ENCODE measurements at regions not wholly inside any gene's neighbourhood (a gene's known extent, or its start where the extent isn't known, plus 50 kb on each side); places are given as distances from the start of the nearest gene placed in this dataset.
"Not testable (repeated sequence)": the region's sequence is repeated elsewhere in the genome, so short reads cannot be mapped to it uniquely, and the experiment has no call there.

GRCh38 chr22:17284888-17285287 is 65.7 kb upstream of the ADA2 start:
- no peak for DNase-seq (ENCODE audit: low read depth in 1 of 2, low spot score in 1 of 2)
- no peak overlapping the region for H3K4me3 ChIP-seq (replicated peaks; ENCODE audit: insufficient read depth, low read length)
- no peak overlapping the region for H3K27ac ChIP-seq (replicated peaks)
- H3K27me3 ChIP-seq (ENCODE audit: insufficient read depth, poor library complexity, severe bottlenecking) = peaks cover 8% of the 10 kb centered on the region
- TF ChIP-seq CTCF (IDR thresholded peaks at IDR 0.05; ENCODE audit: insufficient read depth, low read length) = no peak
- TF ChIP-seq, protein P1, sequence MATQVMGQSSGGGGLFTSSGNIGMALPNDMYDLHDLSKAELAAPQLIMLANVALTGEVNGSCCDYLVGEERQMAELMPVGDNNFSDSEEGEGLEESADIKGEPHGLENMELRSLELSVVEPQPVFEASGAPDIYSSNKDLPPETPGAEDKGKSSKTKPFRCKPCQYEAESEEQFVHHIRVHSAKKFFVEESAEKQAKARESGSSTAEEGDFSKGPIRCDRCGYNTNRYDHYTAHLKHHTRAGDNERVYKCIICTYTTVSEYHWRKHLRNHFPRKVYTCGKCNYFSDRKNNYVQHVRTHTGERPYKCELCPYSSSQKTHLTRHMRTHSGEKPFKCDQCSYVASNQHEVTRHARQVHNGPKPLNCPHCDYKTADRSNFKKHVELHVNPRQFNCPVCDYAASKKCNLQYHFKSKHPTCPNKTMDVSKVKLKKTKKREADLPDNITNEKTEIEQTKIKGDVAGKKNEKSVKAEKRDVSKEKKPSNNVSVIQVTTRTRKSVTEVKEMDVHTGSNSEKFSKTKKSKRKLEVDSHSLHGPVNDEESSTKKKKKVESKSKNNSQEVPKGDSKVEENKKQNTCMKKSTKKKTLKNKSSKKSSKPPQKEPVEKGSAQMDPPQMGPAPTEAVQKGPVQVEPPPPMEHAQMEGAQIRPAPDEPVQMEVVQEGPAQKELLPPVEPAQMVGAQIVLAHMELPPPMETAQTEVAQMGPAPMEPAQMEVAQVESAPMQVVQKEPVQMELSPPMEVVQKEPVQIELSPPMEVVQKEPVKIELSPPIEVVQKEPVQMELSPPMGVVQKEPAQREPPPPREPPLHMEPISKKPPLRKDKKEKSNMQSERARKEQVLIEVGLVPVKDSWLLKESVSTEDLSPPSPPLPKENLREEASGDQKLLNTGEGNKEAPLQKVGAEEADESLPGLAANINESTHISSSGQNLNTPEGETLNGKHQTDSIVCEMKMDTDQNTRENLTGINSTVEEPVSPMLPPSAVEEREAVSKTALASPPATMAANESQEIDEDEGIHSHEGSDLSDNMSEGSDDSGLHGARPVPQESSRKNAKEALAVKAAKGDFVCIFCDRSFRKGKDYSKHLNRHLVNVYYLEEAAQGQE (IDR thresholded peaks at IDR 0.05; ENCODE audit: insufficient replicate concordance, low read depth) = no peak
- no peak for TF ChIP-seq POLR2AphosphoS5 (IDR thresholded peaks at IDR 0.05; ENCODE audit: low read depth)
- no peak for TF ChIP-seq SPI1 (IDR thresholded peaks at IDR 0.05; ENCODE audit: borderline replicate concordance, low read depth)
- TF ChIP-seq GABPA (IDR thresholded peaks at IDR 0.05; ENCODE audit: low read depth) = no peak

DNA sequence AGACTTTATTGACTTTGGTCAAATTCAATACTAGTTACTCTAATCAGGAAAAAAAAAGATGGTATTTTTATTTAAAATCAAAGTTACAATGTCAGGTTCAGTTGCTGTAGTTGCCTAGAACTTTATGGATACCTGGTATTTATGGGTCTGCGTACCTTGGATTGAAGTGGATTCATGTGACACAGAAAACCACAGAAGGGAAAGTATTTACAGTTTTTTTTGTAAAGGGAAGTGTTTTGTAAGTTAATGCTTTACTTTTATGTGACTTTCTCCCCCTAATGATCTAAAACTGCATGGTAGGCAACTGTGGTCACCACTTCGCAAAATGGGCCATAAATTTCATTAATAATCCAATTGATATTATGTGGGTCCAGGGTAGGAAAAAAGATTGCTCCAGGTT is 65.2 kb upstream of the ADA2 start:
- peaks cover 8% of the 10 kb centered on the region for H3K27me3 ChIP-seq (ENCODE audit: insufficient read depth, poor library complexity, severe bottlenecking)
- H3K27ac ChIP-seq (replicated peaks) = no peak overlapping the region
- TF ChIP-seq CTCF (IDR thresholded peaks at IDR 0.05; ENCODE audit: insufficient read depth, low read length) (no peak), POLR2AphosphoS5 (IDR thresholded peaks at IDR 0.05; ENCODE audit: low read depth) (no peak), GABPA (IDR thresholded peaks at IDR 0.05; ENCODE audit: low read depth) (no peak), SPI1 (IDR thresholded peaks at IDR 0.05; ENCODE audit: borderline replicate concordance, low read depth) (no peak)
- TF ChIP-seq, protein P1 (IDR thresholded peaks at IDR 0.05; ENCODE audit: insufficient replicate concordance, low read depth) = no peak
- no peak for DNase-seq (ENCODE audit: low read depth in 1 of 2, low spot score in 1 of 2)
- H3K4me3 ChIP-seq (replicated peaks; ENCODE audit: insufficient read depth, low read length) = no peak overlapping the region

DNA sequence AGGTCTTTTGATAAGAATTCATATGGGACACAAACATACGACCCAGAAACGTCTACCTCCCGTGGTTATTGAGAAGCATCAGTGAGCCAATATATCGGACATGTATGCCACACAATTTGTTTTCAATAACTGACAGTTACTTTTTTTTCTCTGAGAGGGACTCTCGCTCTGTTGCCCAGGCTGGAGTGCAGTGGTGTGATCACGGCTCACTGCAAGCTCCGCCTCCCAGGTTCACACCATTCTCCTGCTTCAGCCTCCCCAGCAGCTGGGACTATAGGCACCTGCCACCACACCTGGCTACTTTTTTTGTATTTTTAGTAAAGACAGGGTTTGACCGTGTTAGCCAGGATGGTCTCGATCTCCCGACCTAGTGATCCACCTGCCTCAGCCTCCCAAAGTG is 64.6 kb upstream of the ADA2 start:
- H3K27ac ChIP-seq (replicated peaks); H3K27me3 ChIP-seq (ENCODE audit: insufficient read depth, poor library complexity, severe bottlenecking); DNase-seq (ENCODE audit: low read depth in 1 of 2, low spot score in 1 of 2); H3K4me3 ChIP-seq (replicated peaks; ENCODE audit: insufficient read depth, low read length): not testable (repeated sequence)

DNA sequence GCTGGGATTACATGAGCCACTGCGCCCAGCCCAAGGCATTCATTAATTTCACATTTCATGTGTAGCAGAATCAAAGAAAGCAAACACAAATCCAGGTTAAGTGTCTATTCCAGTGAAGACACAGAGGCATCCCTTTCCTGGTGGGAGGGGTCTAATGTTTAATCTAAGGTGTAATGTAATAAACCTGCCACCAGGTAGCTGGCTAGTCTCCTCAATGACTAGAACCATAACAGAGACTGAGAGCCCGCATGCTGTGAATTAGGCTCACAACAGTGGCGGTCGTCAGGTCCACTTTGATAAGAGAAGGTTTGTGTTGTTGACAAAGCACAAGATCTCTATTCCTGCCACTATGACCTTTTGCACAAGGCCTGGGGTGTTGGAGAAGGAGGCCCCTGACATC is 64.2 kb upstream of the ADA2 start:
- Histone ChIP-seq H3K27ac (replicated peaks) (no peak overlapping the region), H3K27me3 (ENCODE audit: insufficient read depth, poor library complexity, severe bottlenecking) (peaks cover 8% of the 10 kb centered on the region), H3K4me3 (replicated peaks; ENCODE audit: insufficient read depth, low read length) (no peak overlapping the region)
- no peak for DNase-seq (ENCODE audit: low read depth in 1 of 2, low spot score in 1 of 2)
- TF ChIP-seq CTCF (IDR thresholded peaks at IDR 0.05; ENCODE audit: insufficient read depth, low read length) (no peak), GABPA (IDR thresholded peaks at IDR 0.05; ENCODE audit: low read depth) (no peak), POLR2AphosphoS5 (IDR thresholded peaks at IDR 0.05; ENCODE audit: low read depth) (no peak), SPI1 (IDR thresholded peaks at IDR 0.05; ENCODE audit: borderline replicate concordance, low read depth) (no peak)
- TF ChIP-seq, protein P1 (IDR thresholded peaks at IDR 0.05; ENCODE audit: insufficient replicate concordance, low read depth) = no peak

All from HL-60 (cell line).